HG03097 (cell line): ENCODE measurements at regions not wholly inside any gene's neighbourhood (a gene's known extent, or its start where the extent isn't known, plus 50 kb on each side); places are given as distances from the start of the nearest gene placed in this dataset.

Experiments used
- ATAC-seq: cut with Tn5 transposase; IDR thresholded peaks from one replicate; pipeline ENCODE4 v1.9.1; 2021; ENCODE audit not compliant: unreplicated experiment, low FRiP score

GRCh38 chr5:6995115-6995514, 281.9 kb downstream of the TENT4A start:
- no peak for ATAC-seq

GRCh38 chr5:7000310-7000709, 287.1 kb downstream of the TENT4A start:
- no peak for ATAC-seq

GRCh38 chr5:7010591-7010990, 297.4 kb downstream of the TENT4A start:
- no peak for ATAC-seq

- ATAC-seq = no peak
Observed at GRCh38 chr5:7012057-7012456, 298.8 kb downstream of the TENT4A start.

GRCh38 chr5:7014611-7015010, 301.4 kb downstream of the TENT4A start:
- ATAC-seq = no peak

GRCh38 chr5:7015586-7016256, 302.5 kb downstream of the TENT4A start:
- no peak for ATAC-seq

GRCh38 chr5:7016999-7017747, 303.9 kb downstream of the TENT4A start:
- no peak for ATAC-seq

GRCh38 chr5:7018198-7018597, 305.0 kb downstream of the TENT4A start:
- no peak for ATAC-seq

- no peak for ATAC-seq
Observed at GRCh38 chr5:7018601-7019000, 305.4 kb downstream of the TENT4A start.

GRCh38 chr5:7036192-7036835, 323.1 kb downstream of the TENT4A start:
- ATAC-seq = no peak

- ATAC-seq = no peak
Observed at GRCh38 chr5:7039074-7039473, 325.8 kb downstream of the TENT4A start.

- ATAC-seq = no peak
Observed at GRCh38 chr5:7040111-7040510, 326.9 kb downstream of the TENT4A start.

GRCh38 chr5:7043797-7044196, 330.6 kb downstream of the TENT4A start:
- ATAC-seq = no peak

- no peak for ATAC-seq
Observed at GRCh38 chr5:7047511-7048261, 334.5 kb downstream of the TENT4A start.

- ATAC-seq = no peak
Observed at GRCh38 chr5:7050986-7051385, 337.8 kb downstream of the TENT4A start.

- no peak for ATAC-seq
Observed at GRCh38 chr5:7053125-7053524, 339.9 kb downstream of the TENT4A start.

- ATAC-seq = no peak
Observed at GRCh38 chr5:7053528-7054209, 340.4 kb downstream of the TENT4A start.

GRCh38 chr5:7066471-7067235, 329.3 kb upstream of the ADCY2 start:
- no peak for ATAC-seq

- no peak for ATAC-seq
Observed at GRCh38 chr5:7068156-7068555, 327.8 kb upstream of the ADCY2 start.

GRCh38 chr5:7068899-7069298, 327.0 kb upstream of the ADCY2 start:
- ATAC-seq = no peak
